NCI-H2029 treated with DMSO at 0.1 percent for 48 hours (cell line): ENCODE measurements at regions not wholly inside any gene's neighbourhood (a gene's known extent, or its start where the extent isn't known, plus 50 kb on each side); places are given as distances from the start of the nearest gene placed in this dataset.

Experiments
- DNase-seq: peaks from one replicate; lab custom pipeline; 2025; lab: John Stamatoyannopoulos, UW

- DNase-seq, result no peak
Measured at GRCh38 chr6:14031516-14031915, 86.1 kb upstream of the CD83 start.

DNA sequence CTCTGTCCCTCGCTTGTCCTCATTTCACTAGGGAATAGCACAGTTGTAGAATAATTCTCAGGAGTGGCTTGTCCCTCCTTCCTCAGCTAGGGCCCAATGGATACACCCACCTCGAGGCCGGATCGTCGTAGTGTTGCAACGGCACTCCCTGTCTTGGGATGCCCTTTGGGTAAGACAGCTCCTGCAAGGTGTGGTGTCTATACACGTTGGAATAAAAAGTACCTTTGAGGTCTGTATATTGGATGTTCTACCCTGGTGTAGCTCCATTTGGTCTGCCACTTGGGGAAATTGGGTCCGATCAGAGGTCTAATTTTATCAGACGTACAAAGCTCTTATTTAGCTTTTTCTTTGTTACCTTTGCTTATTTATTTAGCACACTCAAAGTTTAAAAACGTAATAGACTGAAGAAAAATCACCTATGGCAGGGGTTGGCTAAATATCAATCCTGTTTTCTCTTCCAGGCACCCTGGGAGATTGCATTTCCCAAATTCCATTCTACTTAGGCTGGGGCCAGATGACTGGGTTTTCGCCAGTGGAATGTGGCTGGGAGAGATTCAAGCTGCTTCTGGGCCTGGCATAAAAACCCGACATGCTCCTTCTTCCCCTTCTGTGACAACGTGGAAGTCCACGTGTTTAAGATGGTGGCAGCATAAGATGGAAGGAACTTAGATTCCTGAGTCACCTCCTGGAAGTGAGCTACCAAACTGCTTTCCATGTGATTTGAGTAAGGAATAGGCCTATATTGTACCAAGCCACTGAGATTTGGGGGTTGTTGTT is 82.3 kb upstream of the CD83 start:
- DNase-seq, result no peak

- DNase-seq, result no peak
Measured at GRCh38 chr6:14035874-14036273, 81.7 kb upstream of the CD83 start.

GRCh38 chr6:14036911-14037310 is 80.7 kb upstream of the CD83 start:
- no peak for DNase-seq

DNA sequence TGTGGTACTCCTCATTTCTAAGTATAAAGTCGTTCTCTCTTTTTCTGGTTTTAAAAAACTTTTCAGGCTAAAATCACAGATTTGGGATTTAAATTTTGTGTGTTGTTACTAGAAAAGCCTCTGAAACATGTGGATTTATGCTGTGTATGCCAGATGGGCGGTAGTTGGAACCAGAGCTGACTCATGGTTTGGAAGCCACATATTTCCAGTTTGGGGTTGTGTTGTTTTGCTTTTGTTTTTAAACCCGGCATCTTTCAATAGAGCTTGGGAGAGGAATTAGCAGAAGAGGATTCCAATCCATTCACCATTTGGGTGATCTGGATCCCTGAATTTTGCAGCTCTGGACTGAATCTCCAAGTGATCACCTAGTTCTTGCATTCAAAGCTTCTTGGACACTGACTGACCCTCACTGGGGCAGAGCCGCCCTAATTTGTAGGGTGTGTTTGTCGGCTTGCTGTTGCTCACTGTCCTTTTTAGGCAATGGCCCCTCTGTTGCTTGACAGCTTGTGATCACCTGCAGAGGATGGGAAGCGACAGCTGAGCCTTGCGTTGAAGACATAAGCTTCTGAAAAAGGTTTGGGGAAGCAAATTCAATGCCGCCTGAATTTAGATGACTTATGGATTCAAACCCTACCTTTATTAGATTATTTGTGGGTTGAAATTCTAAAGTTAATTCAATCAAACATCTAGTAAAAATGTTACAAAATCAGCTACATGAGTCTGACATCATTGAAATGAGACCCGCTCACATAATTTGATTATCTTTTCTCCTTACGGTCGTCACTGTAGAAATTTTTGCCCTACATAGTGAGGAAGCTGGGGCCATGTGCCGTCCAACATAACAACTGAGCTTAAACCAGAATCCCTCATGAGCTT is 79.9 kb upstream of the CD83 start:
- DNase-seq, result no peak

DNA sequence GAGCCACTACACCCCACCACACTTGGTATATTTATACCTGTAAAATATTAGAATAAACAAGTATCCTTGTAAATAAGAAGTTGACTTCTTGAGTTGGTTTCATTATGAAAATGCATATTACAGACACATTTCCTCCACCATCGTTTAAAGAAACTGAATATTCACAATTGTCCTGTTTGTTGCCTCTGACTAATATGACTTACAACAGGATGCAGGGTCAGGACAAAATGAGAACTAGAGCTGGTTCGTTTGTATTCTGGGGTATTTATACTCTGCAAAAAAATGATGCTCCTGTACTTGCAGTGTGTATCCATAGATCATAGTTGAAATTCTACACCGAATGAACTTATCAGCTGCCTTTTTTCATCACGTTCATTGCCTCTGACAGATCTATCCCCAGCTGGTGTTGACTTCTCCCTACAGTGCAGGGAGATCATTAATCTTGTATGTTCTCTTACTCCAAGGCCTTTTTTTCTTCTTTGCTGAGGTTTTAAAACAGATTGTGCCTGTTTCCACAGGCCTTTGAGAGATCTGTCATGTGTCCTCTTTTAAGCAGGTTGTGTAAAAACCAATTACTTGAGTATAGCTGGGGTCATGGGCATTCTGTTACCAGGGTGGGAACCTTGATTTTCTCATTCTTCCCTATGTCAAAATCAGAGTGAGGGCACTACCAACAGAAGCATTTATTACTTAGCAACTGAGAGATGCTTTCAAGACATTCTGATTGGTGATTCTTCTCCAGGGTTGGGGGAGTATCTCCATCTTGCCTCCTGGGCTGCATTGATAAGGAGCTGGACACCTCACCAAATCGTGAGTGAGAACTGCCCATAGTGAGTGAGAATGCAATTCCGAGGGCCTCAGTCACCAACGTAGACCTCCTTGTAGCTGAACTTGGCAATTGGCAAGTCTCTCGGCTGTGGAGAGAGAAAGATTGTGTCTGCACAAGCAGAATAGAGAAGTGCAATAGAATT is 78.8 kb upstream of the CD83 start:
- DNase-seq, result no peak

- DNase-seq, result no peak
Measured at GRCh38 chr6:14040042-14040441, 77.5 kb upstream of the CD83 start.

- DNase-seq, result peak; percentile 72
Measured at GRCh38 chr6:14046476-14047068, 71.0 kb upstream of the CD83 start.

GRCh38 chr6:14047151-14047740 is 70.3 kb upstream of the CD83 start:
- no peak for DNase-seq

DNA sequence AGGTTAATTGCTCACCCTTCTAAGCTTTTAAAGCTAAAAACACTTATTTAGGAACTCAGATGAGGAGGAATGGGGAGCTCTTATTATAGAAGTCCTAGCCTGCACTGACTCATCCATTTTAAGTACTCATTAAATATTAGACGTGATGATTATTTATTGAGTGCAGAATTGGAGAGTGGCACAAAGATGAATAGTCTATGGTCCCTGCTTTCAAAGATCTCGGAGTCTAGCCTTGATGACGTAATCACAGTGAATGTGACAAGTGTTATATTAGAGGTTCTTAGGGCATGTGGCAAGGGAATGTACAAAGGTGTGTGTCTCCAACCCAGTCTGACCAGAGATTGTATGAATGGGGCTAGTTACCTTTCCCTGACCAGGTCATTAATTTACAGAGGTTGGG is 68.7 kb upstream of the CD83 start:
- no peak for DNase-seq

GRCh38 chr6:14051355-14051754 is 66.2 kb upstream of the CD83 start:
- DNase-seq, result no peak

- no peak for DNase-seq
Measured at GRCh38 chr6:14053811-14054210, 63.8 kb upstream of the CD83 start.

DNA sequence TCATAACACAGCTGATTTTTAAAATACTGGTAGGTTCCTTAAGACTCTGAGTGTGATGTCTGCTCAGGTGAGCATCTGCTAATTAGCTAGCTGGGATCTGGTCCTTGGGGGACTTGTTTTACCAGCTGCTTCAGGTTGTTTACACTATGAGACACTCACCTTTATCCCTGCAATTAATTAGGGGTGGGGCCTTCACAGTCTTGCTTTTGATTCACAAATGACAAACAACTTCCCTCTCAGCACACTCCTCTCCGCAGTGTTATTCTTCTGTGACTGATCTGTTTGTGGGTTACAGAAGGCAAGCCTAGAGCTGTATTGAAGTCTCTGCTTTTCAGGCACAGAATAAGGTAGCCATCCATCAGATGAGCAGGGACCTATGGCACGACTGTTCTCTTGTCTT is 62.0 kb upstream of the CD83 start:
- peak; percentile 98 for DNase-seq

DNA sequence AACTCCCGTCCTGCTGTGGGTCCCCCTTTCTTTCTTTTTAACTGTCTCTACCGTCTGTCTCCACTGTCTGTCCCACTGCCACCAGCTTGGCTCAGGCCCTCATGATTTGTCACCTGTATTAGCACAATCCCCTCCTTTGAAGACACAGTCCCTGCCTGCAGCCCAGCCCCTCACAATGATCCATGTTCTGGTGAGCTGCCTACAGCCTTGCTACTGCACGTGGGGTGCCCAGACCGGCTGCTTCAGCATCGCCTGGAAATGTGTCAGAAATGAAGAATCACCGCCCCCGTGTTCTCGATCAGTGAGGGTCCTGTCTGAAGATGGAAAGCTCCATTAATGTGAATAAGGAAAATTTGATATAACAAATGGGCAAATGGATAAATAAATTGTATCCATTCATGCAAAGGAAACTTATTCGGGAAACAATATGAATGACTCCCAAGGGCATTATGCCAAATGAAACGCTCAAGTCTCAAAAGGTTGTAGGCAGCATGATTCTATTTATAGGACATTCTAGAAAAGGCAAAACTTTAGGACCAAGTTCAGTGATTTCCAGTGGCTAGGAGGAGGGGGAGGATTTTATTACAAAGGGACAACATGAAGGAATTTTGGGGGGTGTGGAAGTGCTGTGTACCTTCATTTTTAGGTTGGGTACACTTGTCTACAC is 59.4 kb upstream of the CD83 start:
- no peak for DNase-seq

GRCh38 chr6:14058735-14059134 is 58.8 kb upstream of the CD83 start:
- DNase-seq, result no peak

GRCh38 chr6:14059791-14060436 is 57.7 kb upstream of the CD83 start:
- peak; percentile 92 for DNase-seq

DNA sequence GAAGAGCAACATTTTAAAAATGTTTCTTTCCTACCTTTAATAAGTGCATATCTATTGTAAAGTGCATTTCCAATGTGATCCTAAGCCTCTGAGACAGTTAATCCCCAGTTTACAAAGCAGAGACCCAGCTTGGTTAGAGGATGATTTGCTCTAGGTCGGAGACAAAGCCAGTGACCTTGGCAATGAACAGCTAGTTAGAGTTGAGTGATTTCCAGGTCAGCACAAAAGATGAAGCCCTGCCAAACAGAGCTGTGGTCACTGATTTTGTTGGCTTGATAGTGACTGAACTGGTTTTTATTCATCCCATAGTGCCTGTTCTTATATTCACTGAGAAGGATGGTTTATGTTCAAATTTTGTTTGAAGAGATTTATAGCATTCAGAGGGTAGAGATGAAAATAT is 56.6 kb upstream of the CD83 start:
- DNase-seq, result peak; percentile 76

DNA sequence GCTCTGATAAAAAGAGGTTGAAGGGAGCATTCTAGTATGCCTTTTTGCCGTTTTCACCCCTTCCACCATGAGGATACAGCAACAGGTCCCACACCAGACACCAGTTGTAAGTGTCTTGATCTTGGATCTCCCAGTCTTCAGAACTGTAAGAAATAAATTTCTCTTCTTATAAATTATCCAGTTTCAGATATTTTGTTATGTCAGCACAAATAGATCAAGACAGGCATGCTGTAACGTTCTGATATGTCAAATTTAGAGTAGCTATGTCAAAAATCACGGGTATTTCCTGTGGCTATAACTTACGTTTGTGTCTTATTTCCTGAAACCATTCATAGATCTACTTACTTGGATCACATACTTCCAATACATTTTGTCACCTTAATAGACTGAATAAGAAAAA is 55.9 kb upstream of the CD83 start:
- DNase-seq, result no peak

- no peak for DNase-seq
Measured at GRCh38 chr6:14062345-14063029, 55.1 kb upstream of the CD83 start.

- DNase-seq, result no peak
Measured at GRCh38 chr6:14063756-14064155, 53.8 kb upstream of the CD83 start.
